Stimulated activated memory B cell treated with anti-CD40 and anti-IgM and Interleukin-4, amounts not matched to agents 10 μg/mL and 1 μg/mL and 100 μg/mL, for 72 hours (primary cell): ENCODE measurements at regions not wholly inside any gene's neighbourhood (a gene's known extent, or its start where the extent isn't known, plus 50 kb on each side); places are given as distances from the start of the nearest gene placed in this dataset.

Experiments
- ATAC-seq: fragments of 150-1000 bp; cut with Tn5 transposase; 2 replicates; pipeline ENCODE4 v1.10.0; 2021
- H3K27ac Mint-ChIP-seq: one replicate; pipeline ENCODE4 v1.8.0; 2022; ENCODE audit warnings: mild to moderate bottlenecking, mixed read lengths
- H3K27me3 Mint-ChIP-seq: one replicate; pipeline ENCODE4 v1.8.0; 2022; ENCODE audit warnings: mixed read lengths
- H3K36me3 Mint-ChIP-seq: one replicate; pipeline ENCODE4 v1.8.0; 2022; ENCODE audit warnings: mixed read lengths
- H3K4me1 Mint-ChIP-seq: one replicate; pipeline ENCODE4 v1.8.0; 2022; ENCODE audit warnings: mixed read lengths
- H3K4me3 Mint-ChIP-seq: one replicate; pipeline ENCODE4 v1.8.0; 2022; ENCODE audit warnings: mild to moderate bottlenecking, moderate library complexity, mixed read lengths
- H3K9me3 Mint-ChIP-seq: one replicate; pipeline ENCODE4 v1.8.0; 2022; ENCODE audit warnings: mixed read lengths

GRCh38 chr12:111192647-111193046 lies 176.2 kb downstream of the PHETA1 start:
- no peak overlapping the region for H3K4me3 Mint-ChIP-seq

DNA sequence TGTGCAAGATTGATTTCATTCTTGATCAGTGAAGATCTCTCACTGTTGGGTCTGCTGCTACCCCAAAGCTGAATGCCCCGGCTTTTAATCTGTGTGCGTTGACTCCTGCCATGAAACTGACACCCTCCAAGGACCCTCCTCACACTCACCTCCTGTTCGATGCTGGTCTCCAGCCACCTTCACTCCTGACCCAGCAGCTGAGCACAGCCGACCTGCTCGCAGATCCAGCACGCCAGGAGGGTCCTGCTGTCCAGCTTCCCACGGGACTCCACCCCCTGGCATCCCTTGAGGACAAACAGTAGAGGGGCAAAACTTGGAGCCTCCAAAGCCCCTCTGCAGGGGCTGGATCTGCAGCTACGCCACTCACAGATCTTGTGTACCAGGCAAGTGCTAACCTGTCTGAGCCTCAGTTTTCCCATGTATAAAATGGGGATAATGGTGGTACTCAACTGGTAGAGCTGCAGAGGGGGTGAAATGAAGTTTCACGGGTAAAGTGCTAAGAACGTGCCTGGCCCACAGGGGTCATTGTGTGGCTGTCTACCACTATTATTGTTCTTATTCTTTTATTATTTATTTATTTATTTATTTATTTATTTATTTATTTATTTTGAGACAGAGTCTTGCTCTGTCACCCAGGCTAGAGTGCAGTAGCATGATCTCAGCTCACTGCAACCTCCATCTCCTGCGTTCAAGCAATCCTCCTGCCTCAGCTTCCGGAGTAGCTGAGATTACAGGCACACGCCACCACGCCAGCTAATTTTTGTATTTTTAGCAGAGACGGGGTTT lies 178.0 kb downstream of the PHETA1 start:
- Mint-ChIP-seq H3K4me3 (no peak overlapping the region), H3K4me1 (no peaks in the 10 kb centered on the region), H3K36me3 (no peaks in the 10 kb centered on the region), H3K27ac (no peak overlapping the region), H3K9me3 (no peaks in the 10 kb centered on the region), H3K27me3 (peaks cover 59% of the 10 kb centered on the region)
- no peak for ATAC-seq

More at GRCh38 chr12:111192647-111193046, 176.2 kb downstream of the PHETA1 start:
- no peak overlapping the region for H3K27ac Mint-ChIP-seq
- H3K27me3 Mint-ChIP-seq = peaks cover 65% of the 10 kb centered on the region
- H3K4me1 Mint-ChIP-seq = no peaks in the 10 kb centered on the region
- no peaks in the 10 kb centered on the region for H3K36me3 Mint-ChIP-seq
- no peaks in the 10 kb centered on the region for H3K9me3 Mint-ChIP-seq
- ATAC-seq = no peak

DNA sequence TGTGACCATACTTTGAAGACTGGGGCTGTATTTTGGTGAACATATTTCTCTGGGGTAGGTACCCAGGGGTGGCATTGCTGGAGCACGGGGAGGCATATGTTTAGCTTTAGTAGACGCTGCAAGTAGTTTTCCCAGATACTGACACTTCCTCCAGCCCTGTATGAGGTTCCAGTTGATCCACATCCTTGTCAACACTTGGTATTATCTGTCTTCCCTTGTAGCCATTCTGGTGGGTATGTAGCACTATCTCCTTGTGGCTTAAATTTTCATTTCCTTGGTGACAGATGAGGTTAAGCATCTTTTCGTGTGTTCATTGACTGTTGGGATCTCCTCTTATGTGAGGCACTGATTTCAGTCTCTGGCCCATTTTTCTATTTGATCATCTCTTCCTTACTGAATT lies 179.1 kb downstream of the PHETA1 start:
- no peaks in the 10 kb centered on the region for H3K9me3 Mint-ChIP-seq
- H3K4me3 Mint-ChIP-seq = no peak overlapping the region
- no peaks in the 10 kb centered on the region for H3K4me1 Mint-ChIP-seq
- ATAC-seq = no peak
- H3K36me3 Mint-ChIP-seq = no peaks in the 10 kb centered on the region
- H3K27ac Mint-ChIP-seq = no peak overlapping the region
- H3K27me3 Mint-ChIP-seq = peaks cover 52% of the 10 kb centered on the region

- Mint-ChIP-seq H3K9me3 (no peaks in the 10 kb centered on the region), H3K27ac (no peak overlapping the region), H3K36me3 (no peaks in the 10 kb centered on the region), H3K4me3 (no peak overlapping the region), H3K27me3 (peaks cover 47% of the 10 kb centered on the region), H3K4me1 (no peaks in the 10 kb centered on the region)
- ATAC-seq = no peak
Measured at GRCh38 chr12:111188436-111188835, 180.5 kb downstream of the PHETA1 start.

DNA sequence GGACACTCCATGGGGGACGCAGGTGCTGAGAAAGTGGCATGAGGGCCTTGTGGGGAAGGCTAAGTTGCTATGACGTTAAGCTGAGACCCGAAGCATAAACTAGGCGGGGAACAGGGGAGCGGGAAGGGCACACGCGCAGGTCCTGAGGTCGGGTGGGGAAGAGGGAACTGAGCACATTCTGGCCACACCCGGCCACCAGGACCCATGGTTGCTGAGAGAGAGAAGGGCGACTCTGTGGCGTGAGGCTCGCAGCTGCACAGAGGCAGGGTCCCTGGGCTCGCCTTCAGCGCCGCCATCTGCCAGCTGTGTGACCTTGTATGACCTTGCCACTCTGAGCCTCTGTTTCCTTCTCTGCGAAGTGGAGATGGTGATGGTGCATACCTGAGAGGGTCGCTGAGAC lies 182.5 kb downstream of the PHETA1 start:
- no peaks in the 10 kb centered on the region for H3K36me3 Mint-ChIP-seq
- H3K4me1 Mint-ChIP-seq = no peaks in the 10 kb centered on the region
- no peaks in the 10 kb centered on the region for H3K9me3 Mint-ChIP-seq
- H3K4me3 Mint-ChIP-seq = no peak overlapping the region
- ATAC-seq = no peak
- H3K27ac Mint-ChIP-seq = no peak overlapping the region
- peaks cover 48% of the 10 kb centered on the region for H3K27me3 Mint-ChIP-seq

DNA sequence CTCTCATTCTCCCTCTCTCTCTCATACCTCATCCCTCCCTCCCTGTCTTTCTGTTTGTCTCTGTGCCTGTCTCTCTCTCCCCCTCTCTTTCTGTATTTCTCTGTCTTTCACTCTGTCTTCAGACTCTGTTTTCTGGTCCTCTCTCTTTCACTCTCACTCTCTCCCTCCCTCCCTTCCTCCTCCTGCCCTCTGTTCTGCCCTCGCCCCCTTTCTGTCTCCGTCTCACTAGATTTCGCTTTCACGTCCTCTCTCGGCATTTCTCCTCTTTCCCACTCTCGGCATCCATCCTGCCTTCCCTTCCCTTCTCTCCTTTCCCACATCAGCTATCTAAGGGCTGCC lies 183.0 kb downstream of the PHETA1 start:
- Mint-ChIP-seq H3K9me3 (no peaks in the 10 kb centered on the region), H3K4me1 (no peaks in the 10 kb centered on the region), H3K36me3 (no peaks in the 10 kb centered on the region), H3K27ac (no peak overlapping the region), H3K27me3 (peaks cover 46% of the 10 kb centered on the region), H3K4me3 (no peak overlapping the region)
- ATAC-seq = no peak

GRCh38 chr12:111185206-111185888 lies 183.5 kb downstream of the PHETA1 start:
- no peaks in the 10 kb centered on the region for H3K4me1 Mint-ChIP-seq
- H3K27me3 Mint-ChIP-seq = peaks cover 45% of the 10 kb centered on the region
- ATAC-seq = no peak
- no peak overlapping the region for H3K4me3 Mint-ChIP-seq
- H3K9me3 Mint-ChIP-seq = no peaks in the 10 kb centered on the region
- H3K36me3 Mint-ChIP-seq = no peaks in the 10 kb centered on the region
- no peak overlapping the region for H3K27ac Mint-ChIP-seq

GRCh38 chr12:111184161-111184560 lies 184.7 kb downstream of the PHETA1 start:
- H3K4me3 Mint-ChIP-seq = no peak overlapping the region
- peaks cover 47% of the 10 kb centered on the region for H3K27me3 Mint-ChIP-seq
- no peak for ATAC-seq
- no peaks in the 10 kb centered on the region for H3K36me3 Mint-ChIP-seq
- no peak overlapping the region for H3K27ac Mint-ChIP-seq
- no peaks in the 10 kb centered on the region for H3K9me3 Mint-ChIP-seq
- no peaks in the 10 kb centered on the region for H3K4me1 Mint-ChIP-seq

DNA sequence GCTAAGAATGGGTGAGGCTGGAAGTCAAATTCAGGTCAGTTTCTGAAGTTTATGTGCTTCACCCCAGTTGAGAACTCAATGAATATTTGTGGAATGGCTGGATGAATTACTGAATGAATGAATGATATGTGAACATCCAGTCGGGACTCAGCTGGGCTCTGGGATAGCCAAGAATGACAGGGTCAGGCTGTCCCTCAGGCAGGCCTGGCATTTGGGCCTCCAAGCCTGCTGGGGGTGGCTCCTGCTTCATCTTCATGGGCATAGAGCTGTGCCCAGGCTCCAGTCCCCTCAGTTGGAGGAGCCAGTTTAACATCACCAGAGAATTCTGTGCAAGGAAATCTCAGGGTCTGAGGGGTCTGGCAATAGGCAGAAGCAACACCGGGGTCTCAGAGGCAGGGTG lies 185.8 kb downstream of the PHETA1 start:
- H3K4me3 Mint-ChIP-seq = no peak overlapping the region
- no peaks in the 10 kb centered on the region for H3K4me1 Mint-ChIP-seq
- H3K27ac Mint-ChIP-seq = no peak overlapping the region
- H3K36me3 Mint-ChIP-seq = no peaks in the 10 kb centered on the region
- no peaks in the 10 kb centered on the region for H3K9me3 Mint-ChIP-seq
- H3K27me3 Mint-ChIP-seq = peaks cover 50% of the 10 kb centered on the region
- ATAC-seq = no peak

DNA sequence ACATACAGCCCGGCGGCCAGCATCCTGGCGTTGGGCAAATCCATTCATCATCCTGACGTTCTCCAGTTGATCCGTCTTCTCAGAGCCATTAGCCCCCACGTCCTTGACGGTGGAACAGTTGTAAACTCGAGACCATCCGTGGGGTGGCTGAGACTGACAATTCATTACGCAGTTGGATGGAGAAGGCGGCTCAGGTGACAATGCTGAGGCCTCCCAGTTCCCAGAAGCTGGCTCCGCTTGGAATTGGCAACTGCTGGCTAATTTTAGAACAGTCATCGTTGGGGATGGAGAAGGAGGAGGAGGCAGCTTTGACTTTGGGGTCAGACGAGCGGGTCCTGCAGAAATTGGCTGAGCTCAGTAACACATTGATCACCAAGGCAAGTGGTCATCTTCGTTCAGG lies 186.5 kb downstream of the PHETA1 start:
- ATAC-seq = no peak
- Mint-ChIP-seq H3K4me3 (no peak overlapping the region), H3K27ac (no peak overlapping the region)

DNA sequence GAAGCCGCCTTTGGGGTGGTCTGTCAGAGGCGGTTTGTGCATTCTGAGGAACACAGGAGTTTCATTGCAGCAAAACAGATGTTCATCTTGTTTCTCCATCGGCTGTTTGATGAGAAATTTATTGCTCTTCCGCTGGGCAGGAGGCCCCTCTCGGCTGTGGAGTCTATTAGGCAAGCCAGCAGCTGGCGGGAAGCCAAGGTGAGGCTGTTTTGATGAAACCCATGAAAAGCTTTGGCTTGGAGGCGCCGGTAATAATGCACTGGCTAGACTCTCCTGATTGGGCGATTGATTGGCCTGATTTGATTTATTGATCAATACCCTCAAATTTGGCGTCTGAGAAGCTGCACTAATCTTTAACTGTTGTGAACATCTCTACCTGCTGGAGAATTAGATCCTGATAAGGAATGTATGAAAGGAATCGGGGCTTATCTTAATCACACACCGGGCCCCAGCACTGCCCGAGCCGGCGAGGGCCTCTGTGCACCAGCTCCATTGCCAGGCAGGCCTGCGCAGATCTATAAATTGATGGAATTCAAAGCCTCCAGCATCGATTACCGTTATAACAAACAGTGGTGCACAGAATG lies 187.7 kb downstream of the PHETA1 start:
- no peaks in the 10 kb centered on the region for H3K4me1 Mint-ChIP-seq
- no peak overlapping the region for H3K4me3 Mint-ChIP-seq
- peaks cover 48% of the 10 kb centered on the region for H3K27me3 Mint-ChIP-seq
- no peak overlapping the region for H3K27ac Mint-ChIP-seq
- no peaks in the 10 kb centered on the region for H3K36me3 Mint-ChIP-seq
- no peak for ATAC-seq
- no peaks in the 10 kb centered on the region for H3K9me3 Mint-ChIP-seq

More for the DNA sequence above, 186.5 kb downstream of the PHETA1 start:
- Mint-ChIP-seq H3K4me1 (no peaks in the 10 kb centered on the region), H3K9me3 (no peaks in the 10 kb centered on the region), H3K36me3 (no peaks in the 10 kb centered on the region), H3K27me3 (peaks cover 48% of the 10 kb centered on the region)

DNA sequence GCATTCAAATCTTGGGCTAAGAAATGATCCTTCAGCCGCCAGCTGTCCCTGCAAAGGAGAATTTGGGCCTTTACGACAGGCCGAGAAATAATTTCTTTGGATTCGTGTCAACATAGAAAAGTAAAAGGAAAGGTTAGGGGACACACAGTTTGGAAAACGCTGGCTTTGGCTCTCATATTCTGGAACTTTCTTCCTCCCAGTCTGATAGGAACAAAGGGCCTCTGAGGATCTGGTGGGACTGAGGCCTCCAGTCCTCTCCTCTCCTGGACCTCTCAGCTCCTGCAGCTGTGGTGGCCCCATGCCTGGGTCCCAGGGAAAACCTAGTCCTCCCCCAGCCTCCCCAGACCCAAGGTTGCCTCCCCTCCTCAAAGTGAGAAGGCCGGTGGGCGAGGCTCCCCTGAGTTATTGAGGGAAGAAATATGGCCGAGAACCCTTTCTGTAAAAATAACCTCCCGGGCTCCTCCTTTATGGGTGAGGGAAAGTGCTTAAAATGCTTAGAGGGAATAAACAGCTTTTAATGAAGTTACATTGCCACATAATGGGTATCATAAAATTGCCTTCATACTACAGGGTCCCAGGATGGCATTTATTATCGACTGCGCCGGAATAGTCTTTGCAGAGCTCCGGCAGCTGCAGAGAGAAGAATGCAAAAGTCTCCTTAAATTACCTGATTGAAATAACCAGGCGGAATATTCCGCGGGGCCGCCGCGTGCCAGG lies 188.3 kb downstream of the PHETA1 start:
- ATAC-seq = no peak
- no peaks in the 10 kb centered on the region for H3K4me1 Mint-ChIP-seq
- no peak overlapping the region for H3K27ac Mint-ChIP-seq
- no peaks in the 10 kb centered on the region for H3K9me3 Mint-ChIP-seq
- no peaks in the 10 kb centered on the region for H3K36me3 Mint-ChIP-seq
- H3K4me3 Mint-ChIP-seq = no peak overlapping the region
- peaks cover 48% of the 10 kb centered on the region for H3K27me3 Mint-ChIP-seq

GRCh38 chr12:111178181-111179081 lies 190.5 kb downstream of the PHETA1 start:
- H3K4me1 Mint-ChIP-seq = no peaks in the 10 kb centered on the region
- no peak overlapping the region for H3K4me3 Mint-ChIP-seq
- no peaks in the 10 kb centered on the region for H3K36me3 Mint-ChIP-seq
- no peak overlapping the region for H3K27ac Mint-ChIP-seq
- ATAC-seq = no peak
- H3K9me3 Mint-ChIP-seq = no peaks in the 10 kb centered on the region
- H3K27me3 Mint-ChIP-seq = peaks cover 48% of the 10 kb centered on the region

DNA sequence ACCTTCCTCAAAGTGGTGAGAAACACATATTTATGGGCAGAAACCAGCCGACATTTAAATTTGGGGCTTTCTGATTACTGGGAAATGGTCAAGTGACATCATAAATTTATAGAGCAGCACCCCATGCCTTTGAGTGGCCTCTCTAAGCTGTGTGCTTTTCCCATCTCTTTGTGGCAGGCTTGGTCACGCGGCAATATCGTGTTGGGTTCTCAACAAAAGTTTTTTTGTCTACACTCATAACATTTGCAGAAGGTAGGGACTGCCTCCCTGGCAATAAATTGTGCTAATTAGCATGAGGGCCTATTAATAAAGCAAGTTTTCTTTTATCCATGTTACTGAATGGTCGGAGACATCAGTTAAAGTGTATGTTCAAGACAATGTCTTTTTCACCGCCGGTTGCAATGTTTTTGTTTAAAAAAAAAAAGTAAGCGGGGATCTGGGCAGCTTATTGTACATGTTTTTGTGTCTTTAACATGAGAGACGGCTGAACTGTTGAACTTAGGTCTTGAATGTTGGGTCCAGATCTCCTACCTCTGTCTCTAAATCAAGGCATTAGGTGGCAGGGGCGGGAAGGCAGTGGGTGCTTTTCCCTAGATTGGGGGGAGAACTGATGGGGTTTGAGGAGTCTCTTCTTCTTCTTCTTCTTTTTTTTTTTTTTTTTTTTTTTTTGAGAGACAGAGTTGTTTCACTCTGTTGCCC lies 193.3 kb downstream of the PHETA1 start:
- peaks cover 2% of the 10 kb centered on the region for H3K9me3 Mint-ChIP-seq
- no peak overlapping the region for H3K27ac Mint-ChIP-seq
- no peak overlapping the region for H3K4me3 Mint-ChIP-seq
- no peak for ATAC-seq
- H3K27me3 Mint-ChIP-seq = peaks cover 26% of the 10 kb centered on the region
- H3K36me3 Mint-ChIP-seq = no peaks in the 10 kb centered on the region
- H3K4me1 Mint-ChIP-seq = peaks cover 4% of the 10 kb centered on the region
